ENCODE measurements at regions not wholly inside any gene's neighbourhood (a gene's known extent, or its start where the extent isn't known, plus 50 kb on each side); places are given as distances from the start of the nearest gene placed in this dataset.

- TF ChIP-seq ZNF513 (CRISPR knock-in tag; conservative IDR thresholded peaks at IDR 0.05): no peak
- TF ChIP-seq ZNF615 (CRISPR knock-in tag; IDR thresholded peaks at IDR 0.05; ENCODE audit: borderline replicate concordance): no peak
- no peak for TF ChIP-seq HIVEP1 (CRISPR knock-in tag; IDR thresholded peaks at IDR 0.05)
- no peak for TF ChIP-seq MAFG (CRISPR knock-in tag; IDR thresholded peaks at IDR 0.05)
- no peak for TF ChIP-seq NR1H2 (CRISPR knock-in tag; IDR thresholded peaks at IDR 0.05; ENCODE audit: borderline replicate concordance, low read depth)
- TF ChIP-seq ZNF557 (CRISPR knock-in tag; IDR thresholded peaks at IDR 0.05): no peak
- TF ChIP-seq ZBED4 (CRISPR knock-in tag; IDR thresholded peaks at IDR 0.05; ENCODE audit: borderline replicate concordance): no peak
- TF ChIP-seq ZNF530 (CRISPR knock-in tag; IDR thresholded peaks at IDR 0.05; ENCODE audit: low read depth): no peak
- no peak for TF ChIP-seq HOXA9 (CRISPR knock-in tag; IDR thresholded peaks at IDR 0.05; ENCODE audit: borderline replicate concordance)
- TF ChIP-seq MBNL3 (CRISPR knock-in tag; conservative IDR thresholded peaks at IDR 0.05): no peak
- TF ChIP-seq CHD4 (IDR thresholded peaks at IDR 0.05; ENCODE audit: borderline replicate concordance, low read length): no peak
- no peak for TF ChIP-seq PAF1 (CRISPR knock-in tag; IDR thresholded peaks at IDR 0.05)
- no peak for TF ChIP-seq TAF1 (CRISPR knock-in tag; IDR thresholded peaks at IDR 0.05)
- TF ChIP-seq HMG20B (CRISPR knock-in tag; conservative IDR thresholded peaks at IDR 0.05): no peak
- no peak for TF ChIP-seq NFATC3 (CRISPR knock-in tag; IDR thresholded peaks at IDR 0.05)
- TF ChIP-seq ZNF710 (CRISPR knock-in tag; IDR thresholded peaks at IDR 0.05; ENCODE audit: borderline replicate concordance): no peak
- no peak for TF ChIP-seq SOX5 (CRISPR knock-in tag; IDR thresholded peaks at IDR 0.05; ENCODE audit: borderline replicate concordance)
- peak in 1 of 2 experiments; percentile 96; a peak in 2 of 4 replicates for TF ChIP-seq ATF4 (CRISPR knock-in tag; IDR thresholded peaks at IDR 0.05)
- no peak for TF ChIP-seq ZNF362 (CRISPR knock-in tag; IDR thresholded peaks at IDR 0.05; ENCODE audit: borderline replicate concordance)
- no peak for TF ChIP-seq TERF1 (CRISPR knock-in tag; IDR thresholded peaks at IDR 0.05)
Observed at GRCh38 chr16:82470620-82471152, 156.1 kb upstream of the CDH13 start (continued).
